Colonic mucosa (tissue), 4 donors: ENCODE measurements at regions not wholly inside any gene's neighbourhood (a gene's known extent, or its start where the extent isn't known, plus 50 kb on each side); places are given as distances from the start of the nearest gene placed in this dataset.

Experiments
- DNase-seq: peaks from one replicate; pipeline ENCODE4 v3.0.0-alpha.2; 2020
- H3K27ac ChIP-seq: fragments of 200-600 bp; one replicate; pipeline ENCODE4 v1.8.0; 2021
- H3K27me3 ChIP-seq: fragments of 200-600 bp; one replicate; pipeline ENCODE4 v1.8.0; 2021
- H3K36me3 ChIP-seq: fragments of 200-600 bp; one replicate; pipeline ENCODE4 v1.8.0; 2021
- H3K4me1 ChIP-seq: fragments of 200-600 bp; one replicate; pipeline ENCODE4 v1.8.0; 2021; ENCODE audit warnings: mild to moderate bottlenecking
- H3K4me3 ChIP-seq: fragments of 200-600 bp; one replicate; pipeline ENCODE4 v1.8.0; 2021
- H3K9ac ChIP-seq, 2 donors: one replicate each; pipeline ENCODE4 v1.7.0; 2013; ENCODE audit warnings: control low read depth in 2 of 2, low read depth in 2 of 2, low read length in 2 of 2
- H3K9me3 ChIP-seq: fragments of 200-600 bp; one replicate; pipeline ENCODE4 v1.8.0; 2021
- CTCF ChIP-seq: fragments of 200-600 bp; IDR thresholded peaks from one replicate; pipeline ENCODE4 v1.8.0; 2022; ENCODE audit warnings: antibody characterized with exemption, mild to moderate bottlenecking
- intact Hi-C: fragments of 100-400 bp; cut with DNase I; formaldehyde crosslinking; loops from one replicate; pipeline ENCODE4 v1.14.1; 2022
- donor health status: healthy.
- donor health status: DM: no; HTN: no; CAD: no.
- donor health status: DM: no; HTN: no; CAD: no.

GRCh38 chr22:27358096-27358870 is 443.3 kb downstream of the MN1 start:
- Histone ChIP-seq H3K36me3 (no peaks in the 10 kb centered on the region), H3K27me3 (no peaks in the 10 kb centered on the region), H3K4me1 (no peaks in the 10 kb centered on the region), H3K9ac (no peak overlapping the region), H3K4me3 (no peak overlapping the region), H3K9me3 (no peaks in the 10 kb centered on the region), H3K27ac (no peak overlapping the region)
- intact Hi-C loops = no loop called here
- DNase-seq = no peak
- TF ChIP-seq CTCF = no peak

- no peak overlapping the region for H3K9ac ChIP-seq
- H3K4me1 ChIP-seq = no peaks in the 10 kb centered on the region
- no peaks in the 10 kb centered on the region for H3K27me3 ChIP-seq
- no peak for TF ChIP-seq CTCF
- no peak overlapping the region for H3K27ac ChIP-seq
- H3K36me3 ChIP-seq = no peaks in the 10 kb centered on the region
- no peak for DNase-seq
- intact Hi-C loops = no loop called here
- H3K4me3 ChIP-seq = no peak overlapping the region
- H3K9me3 ChIP-seq = no peaks in the 10 kb centered on the region
Measured at GRCh38 chr22:27370269-27370668, 431.3 kb downstream of the MN1 start.

GRCh38 chr22:27370987-27371386 is 430.6 kb downstream of the MN1 start:
- TF ChIP-seq CTCF = no peak
- no peak for DNase-seq

GRCh38 chr22:27372364-27372763 is 429.2 kb downstream of the MN1 start:
- H3K4me3 ChIP-seq = no peak overlapping the region
- H3K9ac ChIP-seq = no peak overlapping the region
- H3K27me3 ChIP-seq = no peaks in the 10 kb centered on the region
- no peaks in the 10 kb centered on the region for H3K4me1 ChIP-seq
- no peak overlapping the region for H3K27ac ChIP-seq
- H3K36me3 ChIP-seq = no peaks in the 10 kb centered on the region
- no peak for DNase-seq
- intact Hi-C loops = no loop called here
- H3K9me3 ChIP-seq = no peaks in the 10 kb centered on the region
- TF ChIP-seq CTCF = no peak

More at GRCh38 chr22:27370987-27371386, 430.6 kb downstream of the MN1 start:
- Histone ChIP-seq H3K9ac (no peak overlapping the region), H3K27ac (no peak overlapping the region), H3K9me3 (no peaks in the 10 kb centered on the region), H3K27me3 (no peaks in the 10 kb centered on the region), H3K4me3 (no peak overlapping the region), H3K4me1 (no peaks in the 10 kb centered on the region), H3K36me3 (no peaks in the 10 kb centered on the region)
- intact Hi-C loops = no loop called here

- no peak for TF ChIP-seq CTCF
- Histone ChIP-seq H3K9me3 (no peaks in the 10 kb centered on the region), H3K27ac (no peak overlapping the region), H3K36me3 (no peaks in the 10 kb centered on the region), H3K27me3 (no peaks in the 10 kb centered on the region), H3K4me1 (no peaks in the 10 kb centered on the region), H3K4me3 (no peak overlapping the region), H3K9ac (no peak overlapping the region)
- peak; percentile 86 for DNase-seq
- intact Hi-C loops = no loop called here
Measured at GRCh38 chr22:27372969-27373670, 428.4 kb downstream of the MN1 start.
